ENCODE measurements at regions not wholly inside any gene's neighbourhood (a gene's known extent, or its start where the extent isn't known, plus 50 kb on each side); places are given as distances from the start of the nearest gene placed in this dataset.

DNA sequence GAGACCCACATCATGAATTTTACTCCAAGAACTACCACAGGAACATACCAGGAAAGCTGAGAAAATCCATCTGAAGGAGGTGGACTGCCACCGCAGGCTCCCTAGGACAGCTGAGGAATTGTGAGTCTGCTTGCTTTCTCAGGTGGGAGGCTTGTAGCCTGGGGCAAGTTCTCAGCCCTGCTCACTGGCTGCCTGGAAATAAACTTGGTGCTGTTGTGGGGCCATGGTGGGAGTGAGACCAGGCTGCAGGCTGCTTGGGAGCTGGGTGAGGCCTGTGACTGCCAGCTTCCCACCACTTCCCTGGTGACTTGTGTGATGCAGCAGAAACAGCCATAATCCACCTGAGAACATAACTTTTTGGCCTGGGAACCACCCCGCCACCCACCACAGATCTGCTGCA is 132.7 kb upstream of the RAG2 start:
- H3K4me3 ChIP-seq (ENCODE audit: low read length in 2 of 2): no peak overlapping the region

DNA sequence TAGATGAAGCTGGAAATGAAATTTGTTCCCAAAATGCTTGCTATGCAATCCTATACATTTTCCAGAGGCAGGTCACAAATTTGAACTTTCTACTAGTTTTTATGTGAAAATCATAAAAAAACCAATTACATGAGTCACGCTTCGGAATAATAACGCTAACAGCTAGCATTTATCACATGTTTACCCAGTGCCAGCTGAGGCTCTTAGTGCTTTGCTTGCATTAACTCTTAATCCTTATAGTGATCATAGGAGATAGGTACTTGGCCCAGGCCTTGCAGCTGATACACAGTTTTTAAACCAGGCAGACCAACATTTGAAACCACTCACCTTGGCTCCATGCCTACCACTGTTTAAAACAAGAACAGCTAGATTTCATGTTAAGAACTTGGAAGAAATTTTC is 131.8 kb upstream of the RAG2 start:
- Histone ChIP-seq H3K27me3 (ENCODE audit: control insufficient read depth in 1 of 2, insufficient read depth in 2 of 2, low read length in 2 of 2) (no peaks in the 10 kb centered on the region), H3K4me3 (ENCODE audit: low read length in 2 of 2) (no peak overlapping the region), H3K9ac (ENCODE audit: low read length in 2 of 2) (no peak overlapping the region), H3K27ac (ENCODE audit: low read length) (no peak overlapping the region), H3K4me1 (ENCODE audit: control insufficient read depth, insufficient read depth, low read length) (no peaks in the 10 kb centered on the region), H3K9me3 (ENCODE audit: control insufficient read depth in 2 of 2, low read length in 2 of 2) (no peaks in the 10 kb centered on the region), H3K36me3 (ENCODE audit: control insufficient read depth in 2 of 2, insufficient read depth in 2 of 2, low read length in 2 of 2) (no peaks in the 10 kb centered on the region)

More for the DNA sequence above, 132.7 kb upstream of the RAG2 start:
- no peaks in the 10 kb centered on the region for H3K27me3 ChIP-seq (ENCODE audit: control insufficient read depth in 1 of 2, insufficient read depth in 2 of 2, low read length in 2 of 2)
- H3K9ac ChIP-seq (ENCODE audit: low read length in 2 of 2): no peak overlapping the region
- no peaks in the 10 kb centered on the region for H3K4me1 ChIP-seq (ENCODE audit: control insufficient read depth, insufficient read depth, low read length)
- H3K9me3 ChIP-seq (ENCODE audit: control insufficient read depth in 2 of 2, low read length in 2 of 2): no peaks in the 10 kb centered on the region
- H3K36me3 ChIP-seq (ENCODE audit: control insufficient read depth in 2 of 2, insufficient read depth in 2 of 2, low read length in 2 of 2): no peaks in the 10 kb centered on the region
- H3K27ac ChIP-seq (ENCODE audit: low read length): no peak overlapping the region

DNA sequence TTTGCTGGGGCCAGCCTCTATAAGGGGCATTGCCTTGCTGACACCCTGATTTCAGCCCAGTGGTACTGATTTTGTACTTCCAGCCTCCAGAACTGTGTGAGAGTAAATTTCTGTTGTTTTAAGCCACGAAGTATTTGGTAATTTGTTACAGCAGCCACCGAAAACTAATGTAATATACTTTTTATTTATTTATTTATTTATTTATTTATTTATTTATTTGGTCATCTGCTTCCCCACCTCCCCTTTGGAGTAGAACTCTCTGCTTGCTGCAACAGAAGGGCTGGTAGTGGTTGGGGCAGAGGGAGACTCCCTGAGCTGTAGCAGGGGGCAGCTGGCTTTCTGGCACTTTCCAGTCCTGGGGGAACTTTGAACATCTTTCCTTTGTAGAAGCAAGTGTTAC is 128.4 kb upstream of the RAG2 start:
- no peaks in the 10 kb centered on the region for H3K9me3 ChIP-seq (ENCODE audit: control insufficient read depth in 2 of 2, low read length in 2 of 2)
- no peak overlapping the region for H3K27ac ChIP-seq (ENCODE audit: low read length)
- H3K27me3 ChIP-seq (ENCODE audit: control insufficient read depth in 1 of 2, insufficient read depth in 2 of 2, low read length in 2 of 2): no peaks in the 10 kb centered on the region
- H3K36me3 ChIP-seq (ENCODE audit: control insufficient read depth in 2 of 2, insufficient read depth in 2 of 2, low read length in 2 of 2): no peaks in the 10 kb centered on the region
- H3K4me3 ChIP-seq (ENCODE audit: low read length in 2 of 2): no peak overlapping the region
- H3K9ac ChIP-seq (ENCODE audit: low read length in 2 of 2): no peak overlapping the region
- H3K4me1 ChIP-seq (ENCODE audit: control insufficient read depth, insufficient read depth, low read length): no peaks in the 10 kb centered on the region

GRCh38 chr11:36724742-36725385 is 126.8 kb upstream of the RAG2 start:
- H3K4me3 ChIP-seq (ENCODE audit: low read length in 2 of 2): no peak overlapping the region
- H3K36me3 ChIP-seq (ENCODE audit: control insufficient read depth in 2 of 2, insufficient read depth in 2 of 2, low read length in 2 of 2): no peaks in the 10 kb centered on the region
- no peaks in the 10 kb centered on the region for H3K4me1 ChIP-seq (ENCODE audit: control insufficient read depth, insufficient read depth, low read length)
- H3K27ac ChIP-seq (ENCODE audit: low read length): no peak overlapping the region
- no peaks in the 10 kb centered on the region for H3K27me3 ChIP-seq (ENCODE audit: control insufficient read depth in 1 of 2, insufficient read depth in 2 of 2, low read length in 2 of 2)
- no peaks in the 10 kb centered on the region for H3K9me3 ChIP-seq (ENCODE audit: control insufficient read depth in 2 of 2, low read length in 2 of 2)
- no peak overlapping the region for H3K9ac ChIP-seq (ENCODE audit: low read length in 2 of 2)

- Histone ChIP-seq H3K27ac (ENCODE audit: low read length) (no peak overlapping the region), H3K4me1 (ENCODE audit: control insufficient read depth, insufficient read depth, low read length) (no peaks in the 10 kb centered on the region), H3K36me3 (ENCODE audit: control insufficient read depth in 2 of 2, insufficient read depth in 2 of 2, low read length in 2 of 2) (no peaks in the 10 kb centered on the region), H3K27me3 (ENCODE audit: control insufficient read depth in 1 of 2, insufficient read depth in 2 of 2, low read length in 2 of 2) (no peaks in the 10 kb centered on the region), H3K4me3 (ENCODE audit: low read length in 2 of 2) (no peak overlapping the region), H3K9me3 (ENCODE audit: control insufficient read depth in 2 of 2, low read length in 2 of 2) (no peaks in the 10 kb centered on the region), H3K9ac (ENCODE audit: low read length in 2 of 2) (no peak overlapping the region)
These were observed 124.4 kb upstream of the RAG2 start for GRCh38 chr11:36722421-36722820.

- Histone ChIP-seq H3K27ac (ENCODE audit: low read length) (no peak overlapping the region), H3K9me3 (ENCODE audit: control insufficient read depth in 2 of 2, low read length in 2 of 2) (no peaks in the 10 kb centered on the region), H3K4me3 (ENCODE audit: low read length in 2 of 2) (no peak overlapping the region), H3K4me1 (ENCODE audit: control insufficient read depth, insufficient read depth, low read length) (no peaks in the 10 kb centered on the region), H3K36me3 (ENCODE audit: control insufficient read depth in 2 of 2, insufficient read depth in 2 of 2, low read length in 2 of 2) (no peaks in the 10 kb centered on the region), H3K9ac (ENCODE audit: low read length in 2 of 2) (no peak overlapping the region), H3K27me3 (ENCODE audit: control insufficient read depth in 1 of 2, insufficient read depth in 2 of 2, low read length in 2 of 2) (no peaks in the 10 kb centered on the region)
These were observed 121.5 kb upstream of the RAG2 start for GRCh38 chr11:36719358-36720107.

DNA sequence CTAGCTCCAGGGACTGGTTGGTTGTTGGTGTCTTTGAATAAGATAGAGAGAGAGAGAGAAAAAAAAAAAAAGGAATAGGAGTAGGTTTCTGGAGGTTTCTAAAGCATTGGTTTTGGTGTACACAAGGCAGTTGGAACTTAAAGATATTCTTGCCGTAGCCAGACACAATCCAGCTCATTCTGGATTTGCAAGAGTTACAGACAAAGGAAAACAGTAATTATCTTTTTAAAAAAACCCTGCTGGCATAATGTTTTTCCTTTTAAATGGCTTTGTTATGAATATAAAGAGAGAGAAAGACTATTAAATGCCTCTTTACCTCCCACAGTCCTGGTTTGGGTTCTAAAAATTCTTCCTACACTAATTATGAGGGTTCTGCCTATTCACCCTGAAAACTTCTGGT is 120.4 kb upstream of the RAG2 start:
- no peaks in the 10 kb centered on the region for H3K36me3 ChIP-seq (ENCODE audit: control insufficient read depth in 2 of 2, insufficient read depth in 2 of 2, low read length in 2 of 2)
- H3K4me1 ChIP-seq (ENCODE audit: control insufficient read depth, insufficient read depth, low read length): no peaks in the 10 kb centered on the region
- H3K4me3 ChIP-seq (ENCODE audit: low read length in 2 of 2): no peak overlapping the region
- no peaks in the 10 kb centered on the region for H3K27me3 ChIP-seq (ENCODE audit: control insufficient read depth in 1 of 2, insufficient read depth in 2 of 2, low read length in 2 of 2)
- no peak overlapping the region for H3K9ac ChIP-seq (ENCODE audit: low read length in 2 of 2)
- H3K9me3 ChIP-seq (ENCODE audit: control insufficient read depth in 2 of 2, low read length in 2 of 2): no peaks in the 10 kb centered on the region
- H3K27ac ChIP-seq (ENCODE audit: low read length): no peak overlapping the region

- Histone ChIP-seq H3K9ac (ENCODE audit: low read length in 2 of 2) (no peak overlapping the region), H3K4me1 (ENCODE audit: control insufficient read depth, insufficient read depth, low read length) (no peaks in the 10 kb centered on the region), H3K27me3 (ENCODE audit: control insufficient read depth in 1 of 2, insufficient read depth in 2 of 2, low read length in 2 of 2) (peaks cover 0 to 2% of the 10 kb centered on the region in 2 donors), H3K36me3 (ENCODE audit: control insufficient read depth in 2 of 2, insufficient read depth in 2 of 2, low read length in 2 of 2) (no peaks in the 10 kb centered on the region), H3K27ac (ENCODE audit: low read length) (no peak overlapping the region), H3K4me3 (ENCODE audit: low read length in 2 of 2) (no peak overlapping the region), H3K9me3 (ENCODE audit: control insufficient read depth in 2 of 2, low read length in 2 of 2) (no peaks in the 10 kb centered on the region)
These were observed 115.7 kb upstream of the RAG2 start for GRCh38 chr11:36713715-36714114.

DNA sequence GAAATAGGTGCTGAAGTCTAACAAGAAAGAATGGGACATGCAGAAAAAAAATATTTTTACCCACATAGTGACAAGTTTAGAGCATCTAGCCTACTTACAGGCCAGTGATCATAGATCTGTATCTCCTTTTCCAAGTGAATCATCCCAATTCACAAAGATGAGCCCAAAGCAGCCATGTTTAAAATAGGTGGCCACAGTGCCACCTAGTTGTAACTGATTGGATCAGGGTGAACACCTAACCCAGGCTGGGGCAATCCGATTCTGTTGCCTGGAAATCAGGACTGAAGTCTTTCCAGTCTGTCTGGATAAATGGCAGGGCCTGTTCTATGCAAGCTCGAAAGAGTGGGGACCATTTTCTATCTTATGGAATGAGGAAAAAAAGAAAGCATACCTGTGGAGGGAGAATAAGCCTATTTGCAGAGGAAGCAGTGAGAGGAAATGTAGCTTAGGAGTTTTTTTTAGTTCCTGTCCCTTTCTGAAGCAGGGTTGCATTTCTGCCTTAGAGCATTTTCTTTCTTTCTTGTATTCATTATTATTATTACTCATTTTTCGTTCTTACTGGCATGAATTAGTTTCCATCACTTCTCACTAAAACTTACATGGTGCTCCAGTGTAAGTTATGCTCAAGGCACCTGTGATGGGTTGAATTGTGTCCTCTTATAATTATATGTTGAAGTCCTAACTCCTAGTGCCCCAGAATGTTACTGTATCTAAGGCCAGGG is 113.2 kb upstream of the RAG2 start:
- H3K4me3 ChIP-seq (ENCODE audit: low read length in 2 of 2): no peak overlapping the region
- H3K36me3 ChIP-seq (ENCODE audit: control insufficient read depth in 2 of 2, insufficient read depth in 2 of 2, low read length in 2 of 2): no peaks in the 10 kb centered on the region
- no peak overlapping the region for H3K9ac ChIP-seq (ENCODE audit: low read length in 2 of 2)
- H3K4me1 ChIP-seq (ENCODE audit: control insufficient read depth, insufficient read depth, low read length): no peaks in the 10 kb centered on the region
- no peaks in the 10 kb centered on the region for H3K9me3 ChIP-seq (ENCODE audit: control insufficient read depth in 2 of 2, low read length in 2 of 2)
- no peak overlapping the region for H3K27ac ChIP-seq (ENCODE audit: low read length)
- H3K27me3 ChIP-seq (ENCODE audit: control insufficient read depth in 1 of 2, insufficient read depth in 2 of 2, low read length in 2 of 2): peaks cover 0 to 2% of the 10 kb centered on the region in 2 donors
